OCI-LY7 (cell line): ENCODE measurements at regions not wholly inside any gene's neighbourhood (a gene's known extent, or its start where the extent isn't known, plus 50 kb on each side); places are given as distances from the start of the nearest gene placed in this dataset.

Experiments used
- BruUV-seq: library from RNA; stranded (reverse); fragments of 400-500 nt; replicated peaks from 2 replicates; lab custom pipeline; 2021; lab: Mats Ljungman, UMichigan
- CTCF ChIA-PET: fragments of 300-600 bp; sonication (Branson Sonifier 250); formaldehyde crosslinking; loops from one replicate; lab custom pipeline; 2022; ENCODE audit warnings: antibody characterized with exemption; ENCODE audit not compliant: unreplicated experiment; lab: Charles Lee
- POLR2A ChIA-PET: fragments of 300-600 bp; sonication (Branson Sonifier 250); formaldehyde crosslinking; loops from one replicate; lab custom pipeline; 2022; ENCODE audit warnings: antibody characterized with exemption; lab: Charles Lee
- DNase-seq: peaks from one replicate; pipeline ENCODE4 v3.0.0-alpha.2; 2015; ENCODE audit warnings: low spot score
- H2AFZ ChIP-seq: fragments of 200-600 bp; sonication (generic), shearing (Covaris generic); 2 replicates; pipeline ENCODE4 v1.6.1; 2014; ENCODE audit warnings: mild to moderate bottlenecking, antibody characterized with exemption, low read length, moderate library complexity
- H3K27ac ChIP-seq: fragments of 200-600 bp; sonication (generic); 2 replicates; pipeline ENCODE4 v1.5.1; 2014; ENCODE audit warnings: mixed run types, low read depth, mild to moderate bottlenecking, moderate library complexity, low read length, inconsistent platforms; ENCODE audit not compliant: poor library complexity, severe bottlenecking
- H3K36me3 ChIP-seq: fragments of 200-600 bp; sonication (generic); 2 replicates; pipeline ENCODE4 v1.6.1; 2014; ENCODE audit warnings: mild to moderate bottlenecking, antibody characterized with exemption, low read length, moderate library complexity, mixed read lengths; ENCODE audit not compliant: insufficient read depth
- H3K4me1 ChIP-seq: fragments of 200-600 bp; sonication (generic); 2 replicates; pipeline ENCODE4 v1.5.1; 2014; ENCODE audit warnings: mild to moderate bottlenecking, low read length; ENCODE audit not compliant: insufficient read depth, poor library complexity, severe bottlenecking
- H3K4me2 ChIP-seq: fragments of 200-600 bp; sonication (generic); 2 replicates; pipeline ENCODE4 v1.6.1; 2014; ENCODE audit warnings: mild to moderate bottlenecking, low read length
- H3K4me3 ChIP-seq: fragments of 200-600 bp; sonication (generic); 2 replicates; pipeline ENCODE4 v1.5.1; 2014; ENCODE audit warnings: mild to moderate bottlenecking, low read depth, low read length; ENCODE audit not compliant: poor library complexity, severe bottlenecking
- H3K79me2 ChIP-seq: fragments of 200-600 bp; sonication (generic); 2 replicates; pipeline ENCODE4 v1.6.1; 2016; ENCODE audit warnings: low read depth, mild to moderate bottlenecking, low read length, moderate library complexity, mixed read lengths; ENCODE audit not compliant: insufficient read depth
- H3K9me2 ChIP-seq: fragments of 200-600 bp; sonication (generic); 2 replicates; pipeline ENCODE4 v1.6.1; 2016; ENCODE audit warnings: mild to moderate bottlenecking, low read length, mixed read lengths; ENCODE audit not compliant: insufficient read depth
- H3K9me3 ChIP-seq: fragments of 200-600 bp; sonication (generic); 2 replicates; pipeline ENCODE4 v1.6.1; 2014; ENCODE audit warnings: mild to moderate bottlenecking, mixed run types, low read length, mixed read lengths
- H4K20me1 ChIP-seq: fragments of 200-600 bp; sonication (generic); 2 replicates; pipeline ENCODE4 v1.6.1; 2014; ENCODE audit warnings: mild to moderate bottlenecking, antibody characterized with exemption, low read length, moderate library complexity, mixed read lengths; ENCODE audit not compliant: insufficient read depth
- CTCF ChIP-seq: fragments of 200-600 bp; sonication (generic); conservative IDR thresholded peaks from 2 replicates; pipeline ENCODE4 v1.5.1; 2014; ENCODE audit warnings: mild to moderate bottlenecking, antibody characterized with exemption, low read length, moderate library complexity, mixed read lengths
- EZH2phosphoT487 ChIP-seq: fragments of 200-600 bp; sonication (generic); IDR thresholded peaks from 2 replicates; pipeline ENCODE4 v1.6.1; 2018; ENCODE audit warnings: low read depth, borderline replicate concordance, mild to moderate bottlenecking, mixed run types, antibody characterized with exemption, low read length, moderate library complexity, mixed read lengths
- intact Hi-C: fragments of 100-400 bp; cut with micrococcal nuclease; formaldehyde crosslinking; loops from one replicate; pipeline ENCODE4 v1.10.0; 2022; ENCODE audit not compliant: unreplicated experiment

- intact Hi-C loops: no loop called here
- Histone ChIP-seq H3K36me3 (no peaks in the 10 kb centered on the region), H3K79me2 (no peaks in the 10 kb centered on the region), H3K4me1 (no peaks in the 10 kb centered on the region), H3K4me2 (no peak overlapping the region), H3K9me3 (no peaks in the 10 kb centered on the region), H3K27ac (no peak overlapping the region), H4K20me1 (no peaks in the 10 kb centered on the region), H2AFZ (no peak overlapping the region), H3K4me3 (no peak overlapping the region), H3K9me2 (no peaks in the 10 kb centered on the region)
- BruUV-seq: no TSS peak
- DNase-seq: no peak
- TF ChIP-seq EZH2phosphoT487 (no peak), CTCF (no peak)
- ChIA-PET POLR2A (no interaction called here), CTCF (no interaction called here)
Measured at GRCh38 chr3:177885063-177885462, 651.2 kb upstream of the KCNMB2 start.

- Histone ChIP-seq H3K4me3 (no peak overlapping the region), H3K27ac (no peak overlapping the region), H3K36me3 (no peaks in the 10 kb centered on the region), H3K9me2 (no peaks in the 10 kb centered on the region), H3K79me2 (no peaks in the 10 kb centered on the region), H2AFZ (no peak overlapping the region), H3K4me1 (no peaks in the 10 kb centered on the region), H4K20me1 (no peaks in the 10 kb centered on the region), H3K4me2 (no peak overlapping the region), H3K9me3 (no peaks in the 10 kb centered on the region)
- POLR2A ChIA-PET: no interaction called here
- no peak for DNase-seq
- no TSS peak for BruUV-seq
- intact Hi-C loops: no loop called here
- TF ChIP-seq EZH2phosphoT487 (no peak), CTCF (no peak)
- CTCF ChIA-PET: no interaction called here
Measured at GRCh38 chr3:177886501-177886900, 649.7 kb upstream of the KCNMB2 start.

GRCh38 chr3:177887475-177887874 lies 648.8 kb upstream of the KCNMB2 start:
- H3K4me1 ChIP-seq: no peaks in the 10 kb centered on the region
- no TSS peak for BruUV-seq
- ChIA-PET CTCF (no interaction called here), POLR2A (no interaction called here)
- H3K79me2 ChIP-seq: no peaks in the 10 kb centered on the region
- no peaks in the 10 kb centered on the region for H4K20me1 ChIP-seq
- H3K9me3 ChIP-seq: no peaks in the 10 kb centered on the region
- no peaks in the 10 kb centered on the region for H3K36me3 ChIP-seq
- no peak overlapping the region for H3K4me3 ChIP-seq
- no peak overlapping the region for H3K4me2 ChIP-seq
- no peak overlapping the region for H3K27ac ChIP-seq
- intact Hi-C loops: no loop called here
- H2AFZ ChIP-seq: no peak overlapping the region
- H3K9me2 ChIP-seq: no peaks in the 10 kb centered on the region
- TF ChIP-seq EZH2phosphoT487 (no peak), CTCF (no peak)
- no peak for DNase-seq
